H9 (cell line): ENCODE measurements at regions not wholly inside any gene's neighbourhood (a gene's known extent, or its start where the extent isn't known, plus 50 kb on each side); places are given as distances from the start of the nearest gene placed in this dataset.

ENCODE experiments used
- DNase-seq: peaks from one replicate; pipeline ENCODE4 v3.0.0-alpha.2; 2017
- H2AFZ ChIP-seq: one replicate; pipeline ENCODE4 v1.6.1; 2013; ENCODE audit warnings: mild to moderate bottlenecking, low read length, control low read depth, moderate library complexity
- H2AK5ac ChIP-seq: 2 replicates; pipeline ENCODE4 v1.6.1; 2013; ENCODE audit warnings: low read length, control low read depth, mixed read lengths; ENCODE audit not compliant: insufficient read length
- H2BK120ac ChIP-seq: one replicate; pipeline ENCODE4 v1.6.1; 2013; ENCODE audit warnings: low read depth, mild to moderate bottlenecking, low read length, control low read depth, inconsistent platforms; ENCODE audit not compliant: poor library complexity, severe bottlenecking
- H2BK12ac ChIP-seq: 2 replicates; pipeline ENCODE4 v1.6.1; 2013; ENCODE audit warnings: low read length, control low read depth, mixed read lengths, low read depth; ENCODE audit not compliant: insufficient read length
- H2BK15ac ChIP-seq: 2 replicates; pipeline ENCODE4 v1.6.1; 2013; ENCODE audit warnings: low read depth, low read length, control low read depth
- H2BK20ac ChIP-seq: one replicate; pipeline ENCODE4 v1.6.1; 2013; ENCODE audit warnings: low read depth, mild to moderate bottlenecking, low read length, control low read depth, inconsistent platforms; ENCODE audit not compliant: poor library complexity, severe bottlenecking
- H2BK5ac ChIP-seq: 2 replicates; pipeline ENCODE4 v1.6.1; 2013; ENCODE audit warnings: low read length, control low read depth, mixed read lengths; ENCODE audit not compliant: insufficient read length
- H3K14ac ChIP-seq: 2 replicates; pipeline ENCODE4 v1.6.1; 2013; ENCODE audit warnings: low read length, control low read depth; ENCODE audit not compliant: insufficient read depth
- H3K18ac ChIP-seq: 2 replicates; pipeline ENCODE4 v1.6.1; 2013; ENCODE audit warnings: low read depth, mild to moderate bottlenecking, mixed read lengths, low read length, control low read depth; ENCODE audit not compliant: insufficient read length
- H3K23ac ChIP-seq: 2 replicates; pipeline ENCODE4 v1.6.1; 2013; ENCODE audit warnings: low read length, control low read depth, mixed read lengths, low read depth; ENCODE audit not compliant: insufficient read length
- H3K23me2 ChIP-seq: 2 replicates; pipeline ENCODE4 v1.6.1; 2013; ENCODE audit warnings: low read depth, mild to moderate bottlenecking, mixed read lengths, low read length, control low read depth; ENCODE audit not compliant: insufficient read length, poor library complexity, severe bottlenecking
- H3K27ac ChIP-seq: 2 replicates; pipeline ENCODE4 v1.5.1; 2013; ENCODE audit warnings: low read length, control low read depth, mixed read lengths, low read depth; ENCODE audit not compliant: insufficient read length
- H3K27me3 ChIP-seq: 2 replicates; pipeline ENCODE4 v1.6.1; 2013; ENCODE audit warnings: low read length, control low read depth, inconsistent platforms; ENCODE audit not compliant: insufficient read depth
- H3K4ac ChIP-seq: 2 replicates; pipeline ENCODE4 v1.6.1; 2013; ENCODE audit warnings: low read depth, mild to moderate bottlenecking, control low read depth, inconsistent platforms, low read length, moderate library complexity
- H3K4me1 ChIP-seq: 2 replicates; pipeline ENCODE4 v1.6.1; 2013; ENCODE audit warnings: low read length, control low read depth, inconsistent platforms; ENCODE audit not compliant: insufficient read depth
- H3K4me2 ChIP-seq: 2 replicates; pipeline ENCODE4 v1.6.1; 2013; ENCODE audit warnings: low read length, control low read depth, mixed read lengths; ENCODE audit not compliant: insufficient read length, insufficient read depth
- H3K56ac ChIP-seq: 2 replicates; pipeline ENCODE4 v1.6.1; 2013; ENCODE audit warnings: low read depth, mild to moderate bottlenecking, mixed read lengths, low read length, control low read depth; ENCODE audit not compliant: insufficient read length
- H3K79me1 ChIP-seq: 2 replicates; pipeline ENCODE4 v1.6.1; 2013; ENCODE audit warnings: low read depth, mild to moderate bottlenecking, moderate library complexity, low read length, control low read depth, inconsistent platforms; ENCODE audit not compliant: insufficient read depth, poor library complexity, severe bottlenecking
- H3K79me2 ChIP-seq: 2 replicates; pipeline ENCODE4 v1.6.1; 2013; ENCODE audit warnings: low read length, control low read depth, inconsistent platforms; ENCODE audit not compliant: insufficient read depth
- H3K9ac ChIP-seq: 2 replicates; pipeline ENCODE4 v1.6.1; 2013; ENCODE audit warnings: low read length, control low read depth, mixed read lengths; ENCODE audit not compliant: insufficient read length; ENCODE audit errors: extremely low read depth
- H3K9me3 ChIP-seq: one replicate; pipeline ENCODE4 v1.6.1; 2013; ENCODE audit warnings: low read depth, low read length, inconsistent platforms; ENCODE audit not compliant: control insufficient read depth
- H3T11ph ChIP-seq: one replicate; pipeline ENCODE4 v1.6.1; 2013; ENCODE audit warnings: mild to moderate bottlenecking, low read length, control low read depth, inconsistent platforms
- H4K20me1 ChIP-seq: one replicate; pipeline ENCODE4 v1.6.1; 2013; ENCODE audit not compliant: control insufficient read depth, insufficient read length, insufficient read depth
- H4K5ac ChIP-seq: 2 replicates; pipeline ENCODE4 v1.6.1; 2013; ENCODE audit warnings: low read depth, mild to moderate bottlenecking, mixed read lengths, low read length, control low read depth; ENCODE audit not compliant: insufficient read length
- H4K8ac ChIP-seq: replicated peaks from 2 replicates; pipeline ENCODE4 v1.6.1; 2013; ENCODE audit warnings: low read length, control low read depth, mixed read lengths, low read depth; ENCODE audit not compliant: insufficient read length
- H4K91ac ChIP-seq: 2 replicates; pipeline ENCODE4 v1.6.1; 2013; ENCODE audit warnings: low read depth, mild to moderate bottlenecking, moderate library complexity, mixed read lengths, low read length, control low read depth; ENCODE audit not compliant: insufficient read length
- H3K27ac Mint-ChIP-seq, 3 experiments: 2 replicates in 2 of 3; 3 replicates in 1 of 3; pipeline ENCODE4 v1.8.0; 2020 to 2021; ENCODE audit warnings: mixed read lengths in 3 of 3, mild to moderate bottlenecking in 1 of 3, moderate library complexity in 1 of 3
- H3K27me3 Mint-ChIP-seq: 2 replicates; pipeline ENCODE4 v1.8.0; 2021; ENCODE audit warnings: low read depth, mild to moderate bottlenecking, moderate library complexity, mixed read lengths
- H3K36me3 Mint-ChIP-seq, 3 experiments: 2 replicates in 2 of 3; 3 replicates in 1 of 3; pipeline ENCODE4 v1.8.0; 2020 to 2021; ENCODE audit warnings: low read depth in 3 of 3, mixed read lengths in 3 of 3; ENCODE audit not compliant: insufficient read depth in 1 of 3
- H3K4me1 Mint-ChIP-seq, 2 experiments: 2 replicates each; pipeline ENCODE4 v1.8.0; 2020; ENCODE audit warnings: mixed read lengths in 2 of 2
- H3K4me3 Mint-ChIP-seq, 2 experiments: 2 replicates in 1 of 2; 3 replicates in 1 of 2; pipeline ENCODE4 v1.8.0; 2020 to 2021; ENCODE audit warnings: mild to moderate bottlenecking in 2 of 2, mixed read lengths in 2 of 2, moderate library complexity in 1 of 2
- H3K9me3 Mint-ChIP-seq, 2 experiments: 2 replicates in 1 of 2; 3 replicates in 1 of 2; pipeline ENCODE4 v1.8.0; 2020; ENCODE audit warnings: mild to moderate bottlenecking in 2 of 2, mixed read lengths in 2 of 2, moderate library complexity in 1 of 2
- CTCF ChIP-seq: fragments of 200-600 bp; sonication (generic); conservative IDR thresholded peaks from 3 replicates; pipeline ENCODE4 v1.8.0; 2021; ENCODE audit warnings: antibody characterized with exemption, mild to moderate bottlenecking
- WGBS: extraction: QIAGEN DNeasy Blood & Tissue Kit; methylation state at CpG from one replicate; pipeline ENCODE4 v1.1.7; 2013; ENCODE audit warnings: missing lambda C conversion rate, low lambda C conversion rate, mixed read lengths; ENCODE audit not compliant: insufficient read length; ENCODE audit errors: extremely low coverage; 5-methylcytosine and 5-hydroxymethylcytosine counted together

- no peaks in the 10 kb centered on the region for H3K79me1 ChIP-seq
- no peak overlapping the region for H3K4me3 Mint-ChIP-seq
- no peak for DNase-seq
- no peaks in the 10 kb centered on the region for H3K27me3 Mint-ChIP-seq
- H4K20me1 ChIP-seq = no peaks in the 10 kb centered on the region
- H3K23me2 ChIP-seq = no peaks in the 10 kb centered on the region
- no peaks in the 10 kb centered on the region for H3K36me3 Mint-ChIP-seq
- H3K27me3 ChIP-seq = no peaks in the 10 kb centered on the region
- H3K4me1 ChIP-seq = no peaks in the 10 kb centered on the region
- H3K79me2 ChIP-seq = no peaks in the 10 kb centered on the region
- no peaks in the 10 kb centered on the region for H3K4me1 Mint-ChIP-seq
- no peaks in the 10 kb centered on the region for H3K9me3 Mint-ChIP-seq
- no peak overlapping the region for H3K4me2 ChIP-seq
- no CpG with 5 or more reads among the region's 1 CpG for WGBS
- no peak overlapping the region for H4K91ac ChIP-seq
- H3K18ac ChIP-seq = no peak overlapping the region
- H4K5ac ChIP-seq = no peak overlapping the region
- H4K8ac ChIP-seq = no peak overlapping the region
- no peak overlapping the region for H2BK5ac ChIP-seq
- H3T11ph ChIP-seq = no peak overlapping the region
- no peak overlapping the region for H2BK12ac ChIP-seq
- no peak overlapping the region for H3K56ac ChIP-seq
- H2AFZ ChIP-seq = no peak overlapping the region
- H3K9ac ChIP-seq = no peak overlapping the region
- H2AK5ac ChIP-seq = no peak overlapping the region
- H2BK20ac ChIP-seq = no peak overlapping the region
- no peaks in the 10 kb centered on the region for H3K9me3 ChIP-seq
- H3K23ac ChIP-seq = no peak overlapping the region
- no peak overlapping the region for H3K4ac ChIP-seq
- no peak overlapping the region for H2BK120ac ChIP-seq
- H3K14ac ChIP-seq = no peak overlapping the region
- no peak overlapping the region for H2BK15ac ChIP-seq
- no peak overlapping the region for H3K27ac ChIP-seq
- no peak for TF ChIP-seq CTCF
- no peak overlapping the region for H3K27ac Mint-ChIP-seq
Measured at GRCh38 chr20:11072982-11073381, 399.2 kb upstream of the JAG1 start.
